MG63 (cell line): ENCODE measurements at regions not wholly inside any gene's neighbourhood (a gene's known extent, or its start where the extent isn't known, plus 50 kb on each side); places are given as distances from the start of the nearest gene placed in this dataset.
A peak's percentile ranks its signal among the peaks of the same experiment; 100 is the strongest.

ENCODE experiments used
- DNase-seq: peaks from one replicate; pipeline ENCODE4 v3.0.0-alpha.2; 2020
- H3K27me3 ChIP-seq: fragments of 250-450 bp; sonication (Bioruptor Pico); 2 replicates; pipeline ENCODE4 v1.5.1; 2020; ENCODE audit warnings: mild to moderate bottlenecking, moderate library complexity
- H3K36me3 ChIP-seq: fragments of 250-450 bp; sonication (Bioruptor Pico); 2 replicates; pipeline ENCODE4 v1.5.1; 2020; ENCODE audit warnings: mild to moderate bottlenecking, moderate library complexity
- H3K4me3 ChIP-seq: fragments of 250-450 bp; sonication (Bioruptor Pico); 2 replicates; pipeline ENCODE4 v1.5.1; 2020; ENCODE audit warnings: mild to moderate bottlenecking, moderate library complexity
- H3K9me3 ChIP-seq: fragments of 250-450 bp; sonication (Bioruptor Pico); 2 replicates; pipeline ENCODE4 v1.5.1; 2020; ENCODE audit warnings: mild to moderate bottlenecking, moderate library complexity

DNA sequence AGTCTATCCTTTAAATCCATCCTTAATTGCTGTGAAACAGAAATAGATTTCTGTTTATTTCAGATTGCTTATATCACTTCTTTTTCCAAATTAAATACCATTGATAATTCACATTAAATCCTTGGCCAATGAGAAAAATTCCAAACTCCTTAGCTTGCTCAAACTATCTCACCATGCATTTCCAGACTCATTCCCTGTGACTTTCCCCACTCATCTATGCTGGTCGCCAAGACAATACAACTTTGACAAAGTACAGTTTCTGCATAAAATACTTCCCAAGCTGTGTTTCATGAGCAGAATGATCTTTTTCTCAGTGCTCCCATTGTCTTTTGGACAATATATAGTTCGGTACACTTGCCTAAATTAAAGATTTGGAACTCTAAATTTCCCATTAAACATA is 575.6 kb downstream of the CPS1 start:
- H3K9me3 ChIP-seq: peaks cover 6% of the 10 kb centered on the region; the same call in 1 of the 2 replicates
- no peak for DNase-seq

DNA sequence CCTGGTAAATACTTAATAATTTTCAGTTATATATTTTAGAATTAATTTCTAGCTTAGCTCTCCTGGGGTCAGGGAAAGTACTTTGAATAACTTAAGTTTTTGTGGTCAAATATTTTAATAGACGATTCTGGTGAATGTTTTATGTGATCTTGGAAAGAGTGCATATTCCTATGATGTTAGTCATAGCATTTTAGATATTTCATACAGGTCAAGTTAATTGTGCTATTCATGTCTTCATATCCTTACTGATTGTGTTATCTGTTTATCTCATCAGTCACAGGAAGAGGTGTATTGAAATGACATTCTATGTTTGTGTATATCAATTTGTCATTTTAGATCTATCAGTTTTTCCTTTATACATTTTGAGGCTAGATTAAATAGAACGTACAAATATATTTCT is 576.2 kb downstream of the CPS1 start:
- no peak overlapping the region for H3K4me3 ChIP-seq
- no peaks in the 10 kb centered on the region for H3K27me3 ChIP-seq
- no peak for DNase-seq
- peaks cover 6% of the 10 kb centered on the region; the same call in 1 of the 2 replicates for H3K9me3 ChIP-seq
- no peaks in the 10 kb centered on the region; the same call in 1 of the 2 replicates for H3K36me3 ChIP-seq

More for the DNA sequence above, 575.6 kb downstream of the CPS1 start:
- Histone ChIP-seq H3K36me3 (no peaks in the 10 kb centered on the region; the same call in 1 of the 2 replicates), H3K27me3 (no peaks in the 10 kb centered on the region), H3K4me3 (no peak overlapping the region)

- peak; percentile 65 for DNase-seq
- Histone ChIP-seq H3K4me3 (no peak overlapping the region), H3K27me3 (no peaks in the 10 kb centered on the region), H3K36me3 (no peaks in the 10 kb centered on the region; the same call in 1 of the 2 replicates), H3K9me3 (peaks cover 6% of the 10 kb centered on the region; the same call in 1 of the 2 replicates)
Observed at GRCh38 chr2:211133766-211134165, 577.4 kb downstream of the CPS1 start.

DNA sequence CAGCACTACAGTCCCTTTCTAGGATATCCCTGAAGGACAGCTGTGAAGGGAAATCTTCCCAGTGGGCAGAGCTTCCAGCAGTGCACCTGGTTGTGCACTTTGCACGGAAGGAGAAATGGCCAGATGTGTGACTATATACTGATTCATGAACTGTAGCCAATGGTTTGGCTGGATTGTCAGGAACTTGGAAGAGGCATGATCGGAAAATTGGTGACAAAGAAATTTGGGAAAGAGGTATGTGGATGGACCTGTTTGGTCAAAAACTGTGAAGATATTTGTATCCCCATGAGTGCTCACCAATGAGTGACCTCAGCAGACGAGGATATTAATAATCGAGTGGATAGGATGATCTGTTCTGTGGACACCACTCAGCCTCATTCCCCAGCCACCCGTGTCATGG is 582.2 kb downstream of the CPS1 start:
- H3K9me3 ChIP-seq: peaks cover 11% of the 10 kb centered on the region
- no peaks in the 10 kb centered on the region; the same call in 1 of the 2 replicates for H3K36me3 ChIP-seq
- DNase-seq: no peak
- no peak overlapping the region for H3K4me3 ChIP-seq
- H3K27me3 ChIP-seq: no peaks in the 10 kb centered on the region

GRCh38 chr2:211141646-211142045 is 585.2 kb downstream of the CPS1 start:
- peaks cover 10% of the 10 kb centered on the region for H3K9me3 ChIP-seq
- no peak overlapping the region for H3K4me3 ChIP-seq
- no peaks in the 10 kb centered on the region; the same call in 1 of the 2 replicates for H3K36me3 ChIP-seq
- H3K27me3 ChIP-seq: no peaks in the 10 kb centered on the region
- DNase-seq: no peak

GRCh38 chr2:211144078-211144477 is 587.7 kb downstream of the CPS1 start:
- H3K9me3 ChIP-seq: peaks cover 10% of the 10 kb centered on the region
- H3K4me3 ChIP-seq: no peak overlapping the region
- no peak for DNase-seq
- H3K27me3 ChIP-seq: no peaks in the 10 kb centered on the region
- H3K36me3 ChIP-seq: no peaks in the 10 kb centered on the region

DNA sequence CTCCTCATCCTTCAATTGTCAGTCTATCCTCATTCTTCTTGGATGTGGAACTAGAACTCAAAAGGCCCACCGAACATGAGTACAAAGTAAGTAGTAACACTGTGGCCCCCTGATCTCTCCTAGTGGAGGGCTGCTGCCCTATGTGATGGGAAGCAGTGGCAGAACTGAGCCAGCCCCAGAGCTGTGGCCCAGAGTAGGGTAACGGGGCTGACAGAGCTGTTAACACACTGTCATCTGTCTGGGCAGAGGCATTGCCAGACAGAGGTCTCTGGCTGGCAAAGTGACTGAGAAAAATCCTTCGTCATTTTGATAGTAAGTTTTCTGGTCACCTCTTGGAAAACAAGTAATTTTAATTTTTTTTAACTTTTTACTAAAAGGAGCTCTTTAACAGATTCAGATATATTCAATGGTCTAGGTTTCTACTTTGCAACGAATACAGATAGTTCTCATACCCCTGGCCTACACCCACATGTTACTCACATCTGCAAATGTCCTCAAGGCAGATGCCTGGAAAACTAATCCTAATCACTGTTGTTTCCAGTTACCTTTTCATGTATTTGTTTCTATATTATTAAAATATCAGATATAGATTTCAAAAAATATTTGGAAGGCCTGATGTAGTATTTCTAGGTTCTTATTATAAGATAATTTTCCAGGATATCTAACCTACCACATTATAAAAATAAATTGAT is 588.7 kb downstream of the CPS1 start:
- H3K36me3 ChIP-seq: no peaks in the 10 kb centered on the region
- no peaks in the 10 kb centered on the region for H3K27me3 ChIP-seq
- H3K9me3 ChIP-seq: peaks cover 10% of the 10 kb centered on the region
- DNase-seq: no peak
- no peak overlapping the region for H3K4me3 ChIP-seq

GRCh38 chr2:211149731-211150130 is 593.3 kb downstream of the CPS1 start:
- Histone ChIP-seq H3K36me3 (no peaks in the 10 kb centered on the region), H3K9me3 (peaks cover 4% of the 10 kb centered on the region)
- no peak for DNase-seq

DNA sequence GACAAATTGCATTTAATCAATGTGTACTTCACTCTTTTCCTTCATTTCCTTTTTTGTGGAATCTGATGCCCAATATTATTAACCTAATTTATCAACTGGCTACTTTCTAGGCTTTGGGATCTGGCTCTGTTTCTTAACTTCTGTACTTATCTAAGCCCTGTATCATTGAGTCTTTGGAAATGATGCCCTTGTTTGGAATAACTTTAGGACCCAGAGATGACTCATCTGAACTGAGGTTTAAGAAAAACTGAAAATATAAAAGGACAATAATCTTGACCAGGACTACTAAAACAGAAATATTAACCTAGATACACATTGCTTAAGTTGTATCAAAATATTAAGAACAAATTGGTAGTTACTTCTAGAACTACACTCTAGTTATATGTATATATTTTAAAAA is 600.8 kb downstream of the CPS1 start:
- no peaks in the 10 kb centered on the region for H3K27me3 ChIP-seq
- no peaks in the 10 kb centered on the region for H3K9me3 ChIP-seq
- DNase-seq: no peak
- H3K36me3 ChIP-seq: no peaks in the 10 kb centered on the region
- no peak overlapping the region for H3K4me3 ChIP-seq

More at GRCh38 chr2:211149731-211150130, 593.3 kb downstream of the CPS1 start:
- Histone ChIP-seq H3K4me3 (no peak overlapping the region), H3K27me3 (no peaks in the 10 kb centered on the region)

DNA sequence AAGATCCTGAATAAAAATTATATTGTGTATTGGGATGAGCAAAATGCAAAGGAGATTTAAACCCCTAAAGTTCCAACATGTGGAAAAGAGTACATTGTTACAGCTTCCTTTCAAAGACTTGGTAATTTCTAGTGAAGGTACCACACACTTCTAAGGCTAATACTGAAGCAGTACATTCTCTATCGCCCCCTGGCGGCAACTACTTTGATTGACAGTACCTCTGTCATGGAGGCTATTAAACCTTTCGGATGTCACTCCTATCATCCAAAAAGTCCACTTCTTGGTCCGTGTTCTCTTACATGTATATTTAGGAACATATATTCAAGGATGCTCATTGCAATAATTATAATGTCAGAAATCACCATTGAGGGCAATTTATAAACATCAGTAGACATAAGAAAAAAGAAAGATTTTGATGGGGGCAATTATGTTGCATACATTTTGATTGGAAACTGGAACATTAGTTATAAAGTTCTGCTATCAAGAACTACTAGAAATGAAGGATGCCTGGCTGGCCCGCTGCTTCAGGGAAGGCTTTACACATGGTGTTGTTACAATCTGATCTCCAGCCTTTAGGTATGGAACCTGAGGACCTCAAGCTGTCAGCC is 601.6 kb downstream of the CPS1 start:
- Histone ChIP-seq H3K36me3 (no peaks in the 10 kb centered on the region), H3K4me3 (no peak overlapping the region), H3K9me3 (no peaks in the 10 kb centered on the region), H3K27me3 (no peaks in the 10 kb centered on the region)
- DNase-seq: peak; percentile 59

- H3K9me3 ChIP-seq: no peaks in the 10 kb centered on the region
- H3K4me3 ChIP-seq: no peak overlapping the region
- H3K36me3 ChIP-seq: no peaks in the 10 kb centered on the region
- no peak for DNase-seq
- H3K27me3 ChIP-seq: no peaks in the 10 kb centered on the region
Observed at GRCh38 chr2:211159972-211160371, 603.6 kb downstream of the CPS1 start.

GRCh38 chr2:211161236-211161635 is 604.8 kb downstream of the CPS1 start:
- no peaks in the 10 kb centered on the region for H3K9me3 ChIP-seq
- no peak for DNase-seq
- no peaks in the 10 kb centered on the region for H3K27me3 ChIP-seq
- H3K36me3 ChIP-seq: no peaks in the 10 kb centered on the region
- peak overlapping the region; percentile 7; the same call in 1 of the 2 replicates for H3K4me3 ChIP-seq

DNA sequence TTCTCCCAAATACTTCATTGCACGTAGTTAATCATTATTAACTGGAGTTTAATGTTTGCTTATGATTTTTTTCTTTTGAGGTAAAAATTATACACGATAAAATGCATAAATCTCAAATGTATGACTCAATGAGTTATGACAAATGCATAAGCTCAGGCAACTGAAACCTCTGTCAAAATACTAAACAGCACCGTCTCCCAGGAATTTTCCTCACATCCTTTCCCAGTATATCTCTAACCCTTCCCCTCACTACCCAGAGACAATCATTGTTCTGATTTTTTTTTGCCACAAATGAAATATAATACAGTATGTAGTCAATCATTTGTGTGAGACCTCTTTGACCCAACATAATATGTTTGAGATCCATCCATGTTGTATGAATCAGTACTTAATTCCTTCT is 606.5 kb downstream of the CPS1 start:
- Histone ChIP-seq H3K4me3 (no peak overlapping the region), H3K27me3 (no peaks in the 10 kb centered on the region), H3K36me3 (no peaks in the 10 kb centered on the region), H3K9me3 (no peaks in the 10 kb centered on the region)
- no peak for DNase-seq

DNA sequence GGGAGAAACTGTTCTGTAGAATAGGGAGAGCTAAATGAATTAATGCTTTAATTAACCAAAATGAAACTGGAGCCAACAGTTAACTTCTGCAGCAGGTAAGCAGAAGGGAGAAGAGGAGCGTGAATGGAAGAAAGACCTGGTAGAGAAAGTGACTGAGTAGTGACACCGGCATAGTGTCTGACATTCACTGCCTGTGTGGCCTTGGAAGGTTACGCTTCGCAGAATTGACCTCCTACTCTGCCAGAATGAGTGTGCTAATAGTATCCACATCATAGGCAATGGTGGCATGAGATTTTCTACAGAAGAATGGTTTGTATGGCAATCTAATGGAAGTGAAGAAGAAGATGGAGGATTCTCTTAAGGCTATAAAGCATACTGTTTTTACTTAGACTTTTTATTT is 614.4 kb downstream of the CPS1 start:
- Histone ChIP-seq H3K27me3 (no peaks in the 10 kb centered on the region), H3K4me3 (no peak overlapping the region), H3K9me3 (no peaks in the 10 kb centered on the region), H3K36me3 (no peaks in the 10 kb centered on the region)
- DNase-seq: no peak

DNA sequence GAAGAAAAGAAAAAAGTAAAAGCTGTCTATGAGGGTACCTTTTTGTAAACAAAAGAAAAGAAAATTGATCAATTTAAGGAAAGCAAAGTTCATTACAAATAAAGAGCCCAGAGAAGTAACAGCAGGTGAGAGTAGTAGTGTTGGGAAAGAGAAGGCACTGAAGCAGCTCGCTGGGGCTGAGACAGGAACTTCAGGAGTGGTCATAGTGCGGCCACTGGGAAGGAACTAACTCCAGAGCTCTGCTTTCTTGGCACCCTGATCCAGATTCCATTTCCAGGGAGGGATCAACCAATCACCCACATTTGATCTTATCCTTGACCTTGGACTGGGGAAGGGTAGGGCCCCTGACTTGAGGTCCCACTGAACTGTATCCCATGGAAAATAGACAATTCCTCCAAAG is 617.6 kb downstream of the CPS1 start:
- Histone ChIP-seq H3K36me3 (no peaks in the 10 kb centered on the region), H3K9me3 (no peaks in the 10 kb centered on the region), H3K27me3 (no peaks in the 10 kb centered on the region), H3K4me3 (no peak overlapping the region)
- no peak for DNase-seq

DNA sequence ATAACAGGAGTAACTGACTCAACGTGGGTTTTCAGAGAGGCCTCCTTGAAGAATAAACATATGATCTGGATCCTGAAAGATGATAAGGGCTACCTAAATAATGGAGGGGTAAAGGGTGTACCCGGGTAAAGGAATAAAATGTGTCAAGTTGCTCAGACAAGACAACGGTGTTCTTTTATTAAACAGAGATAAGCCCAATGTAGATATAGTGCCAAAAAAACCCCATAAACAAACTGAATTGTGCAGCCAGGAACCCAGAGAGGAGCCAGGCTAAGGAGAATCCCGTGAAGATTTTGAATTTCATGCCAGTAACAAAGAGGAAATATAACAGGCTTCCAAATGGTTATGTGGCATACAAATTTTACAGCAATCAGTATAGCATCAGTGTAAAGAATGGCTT is 618.2 kb downstream of the CPS1 start:
- Histone ChIP-seq H3K4me3 (no peak overlapping the region), H3K36me3 (no peaks in the 10 kb centered on the region), H3K27me3 (no peaks in the 10 kb centered on the region), H3K9me3 (no peaks in the 10 kb centered on the region)
- no peak for DNase-seq

GRCh38 chr2:211175956-211176355 is 619.6 kb downstream of the CPS1 start:
- peak; percentile 26 for DNase-seq
- no peaks in the 10 kb centered on the region for H3K36me3 ChIP-seq
- H3K27me3 ChIP-seq: no peaks in the 10 kb centered on the region
- no peak overlapping the region for H3K4me3 ChIP-seq
- H3K9me3 ChIP-seq: no peaks in the 10 kb centered on the region
